Epithelial cell of esophagus (primary cell): ENCODE measurements at regions not wholly inside any gene's neighbourhood (a gene's known extent, or its start where the extent isn't known, plus 50 kb on each side); places are given as distances from the start of the nearest gene placed in this dataset.

Experiments
- DNase-seq: peaks from one replicate; pipeline ENCODE4 v3.0.0; 2010; ENCODE audit warnings: low read depth
- H3K4me3 ChIP-seq: 2 replicates; pipeline ENCODE4 v1.5.1; 2011; ENCODE audit warnings: mild to moderate bottlenecking, low read length, control low read depth
- CTCF ChIP-seq: IDR thresholded peaks from 2 replicates; pipeline ENCODE4 v1.5.1; 2011; ENCODE audit warnings: low read depth, mild to moderate bottlenecking, low read length, control low read depth, inconsistent platforms; ENCODE audit not compliant: insufficient read depth; ENCODE audit errors: missing control alignments

- no peak for TF ChIP-seq CTCF
- H3K4me3 ChIP-seq: no peak overlapping the region
- DNase-seq: no peak
These were observed 473.0 kb downstream of the TMX3 start for GRCh38 chr18:68241881-68242280.

- H3K4me3 ChIP-seq: no peak overlapping the region
- TF ChIP-seq CTCF: no peak
- DNase-seq: no peak
These were observed 480.2 kb downstream of the TMX3 start for GRCh38 chr18:68234676-68235075.

- no peak for TF ChIP-seq CTCF
- H3K4me3 ChIP-seq: no peak overlapping the region
- no peak for DNase-seq
These were observed 480.8 kb downstream of the TMX3 start for GRCh38 chr18:68234131-68234530.

- no peak for DNase-seq
- no peak for TF ChIP-seq CTCF
- no peak overlapping the region for H3K4me3 ChIP-seq
These were observed 481.9 kb downstream of the TMX3 start for GRCh38 chr18:68233018-68233417.

GRCh38 chr18:68229351-68229750 lies 485.6 kb downstream of the TMX3 start:
- no peak for DNase-seq
- no peak overlapping the region for H3K4me3 ChIP-seq
- no peak for TF ChIP-seq CTCF

GRCh38 chr18:68221111-68221724 lies 493.7 kb downstream of the TMX3 start:
- no peak for DNase-seq
- no peak overlapping the region for H3K4me3 ChIP-seq
- no peak for TF ChIP-seq CTCF

GRCh38 chr18:68220458-68220857 lies 494.4 kb downstream of the TMX3 start:
- H3K4me3 ChIP-seq: no peak overlapping the region
- no peak for TF ChIP-seq CTCF
- no peak for DNase-seq
